Peyer's patch (tissue), 4 donors: ENCODE measurements at regions not wholly inside any gene's neighbourhood (a gene's known extent, or its start where the extent isn't known, plus 50 kb on each side); places are given as distances from the start of the nearest gene placed in this dataset.

Experiments used
- CTCF ChIP-seq, 6 experiments: fragments of 450-650 bp in 4 of 6; fragments of 200-600 bp in 2 of 6; sonication (generic) in 1 of 6; IDR thresholded peaks; one replicate each; pipeline ENCODE4 v1.5.1; 2017 to 2019; ENCODE audit warnings: antibody characterized with exemption in 6 of 6, mild to moderate bottlenecking in 3 of 6, moderate library complexity in 1 of 6
- POLR2A ChIP-seq, 2 donors: fragments of 450-650 bp; IDR thresholded peaks; one replicate each; pipeline ENCODE4 v1.5.1; 2017; ENCODE audit warnings: antibody characterized with exemption in 2 of 2, mild to moderate bottlenecking in 2 of 2, moderate library complexity in 2 of 2

- TF ChIP-seq CTCF (IDR thresholded peaks at IDR 0.05) = no peak
- TF ChIP-seq POLR2A (IDR thresholded peaks at IDR 0.05) = no peak
These were observed 81.9 kb upstream of the BMP2 start for GRCh38 chr20:6685626-6686025.
